GM23338 (cell line): ENCODE measurements at regions not wholly inside any gene's neighbourhood (a gene's known extent, or its start where the extent isn't known, plus 50 kb on each side); places are given as distances from the start of the nearest gene placed in this dataset.
A peak's percentile ranks its signal among the peaks of the same experiment; 100 is the strongest.

Experiments
- EZH2 ChIP-seq: fragments of 200-600 bp; sonication (generic); IDR thresholded peaks from one replicate; pipeline ENCODE4 v1.8.0; 2017; ENCODE audit warnings: antibody characterized with exemption, mild to moderate bottlenecking, low read depth; ENCODE audit not compliant: unreplicated experiment
- EZH2phosphoT487 ChIP-seq: fragments of 200-600 bp; sonication (generic); IDR thresholded peaks from one replicate; pipeline ENCODE4 v1.8.1; 2018; ENCODE audit warnings: antibody characterized with exemption; ENCODE audit not compliant: unreplicated experiment
- POLR2AphosphoS5 ChIP-seq: IDR thresholded peaks from 2 replicates; pipeline ENCODE4 v1.6.1; 2016; ENCODE audit warnings: antibody characterized with exemption, low read depth
- REST ChIP-seq: IDR thresholded peaks from one replicate; pipeline ENCODE4 v1.6.1; 2018; ENCODE audit warnings: antibody characterized with exemption; ENCODE audit not compliant: unreplicated experiment
- TF ChIP-seq, protein P1 (sequence below), 2 experiments: fragments of 200-600 bp in 1 of 2; sonication (generic) in 1 of 2; conservative IDR thresholded peaks; 2 replicates each; pipeline versions ENCODE4 v1.5.1 to v1.6.1; 2016 to 2017; ENCODE audit warnings: antibody characterized with exemption in 2 of 2, low read depth in 2 of 2, mild to moderate bottlenecking in 2 of 2, moderate library complexity in 1 of 2

DNA sequence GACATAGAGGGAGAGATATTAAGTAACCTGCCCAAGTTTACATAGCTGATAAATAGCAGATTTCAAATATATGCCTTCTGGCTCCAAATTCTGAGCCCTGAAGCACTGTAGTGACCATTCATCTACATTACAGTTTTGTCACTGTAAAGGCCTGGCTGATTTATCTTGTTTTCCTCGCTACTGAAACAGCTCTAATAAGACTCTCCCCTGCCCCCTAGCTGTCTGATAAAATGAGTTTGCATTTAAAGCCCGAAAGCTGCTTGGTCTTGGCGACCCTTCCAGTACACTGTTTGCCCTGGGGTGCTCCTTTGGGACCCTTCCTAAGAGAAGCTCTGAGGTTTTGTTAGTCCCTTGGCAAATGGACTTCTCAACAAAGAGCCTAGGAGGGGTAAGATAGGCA, 59.7 kb upstream of the RAB11FIP2 start:
- TF ChIP-seq, protein P1, sequence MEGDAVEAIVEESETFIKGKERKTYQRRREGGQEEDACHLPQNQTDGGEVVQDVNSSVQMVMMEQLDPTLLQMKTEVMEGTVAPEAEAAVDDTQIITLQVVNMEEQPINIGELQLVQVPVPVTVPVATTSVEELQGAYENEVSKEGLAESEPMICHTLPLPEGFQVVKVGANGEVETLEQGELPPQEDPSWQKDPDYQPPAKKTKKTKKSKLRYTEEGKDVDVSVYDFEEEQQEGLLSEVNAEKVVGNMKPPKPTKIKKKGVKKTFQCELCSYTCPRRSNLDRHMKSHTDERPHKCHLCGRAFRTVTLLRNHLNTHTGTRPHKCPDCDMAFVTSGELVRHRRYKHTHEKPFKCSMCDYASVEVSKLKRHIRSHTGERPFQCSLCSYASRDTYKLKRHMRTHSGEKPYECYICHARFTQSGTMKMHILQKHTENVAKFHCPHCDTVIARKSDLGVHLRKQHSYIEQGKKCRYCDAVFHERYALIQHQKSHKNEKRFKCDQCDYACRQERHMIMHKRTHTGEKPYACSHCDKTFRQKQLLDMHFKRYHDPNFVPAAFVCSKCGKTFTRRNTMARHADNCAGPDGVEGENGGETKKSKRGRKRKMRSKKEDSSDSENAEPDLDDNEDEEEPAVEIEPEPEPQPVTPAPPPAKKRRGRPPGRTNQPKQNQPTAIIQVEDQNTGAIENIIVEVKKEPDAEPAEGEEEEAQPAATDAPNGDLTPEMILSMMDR (conservative IDR thresholded peaks at IDR 0.05; ENCODE audit: low read depth in 2 of 2) = peak; percentile 56 to 67
- TF ChIP-seq REST (no peak), EZH2 (no peak), EZH2phosphoT487 (no peak), POLR2AphosphoS5 (no peak)
